Heart right ventricle (tissue), 16 donors: ENCODE measurements at regions not wholly inside any gene's neighbourhood (a gene's known extent, or its start where the extent isn't known, plus 50 kb on each side); places are given as distances from the start of the nearest gene placed in this dataset.

Experiments used
- ATAC-seq, 8 donors: fragments of 200-7000 bp; cut with Tn5 transposase; one replicate each; pipeline ENCODE4 v1.9.1; 2020; ENCODE audit warnings: mild to moderate bottlenecking in 8 of 8, moderate library complexity in 8 of 8, moderate number of reproducible peaks in 1 of 8
- DNase-seq, 2 donors: peaks; one replicate each; pipeline ENCODE4 v3.0.0-alpha.2; 2020
- H3K27ac ChIP-seq, 10 donors: fragments of 200-600 bp; sonication (generic) in 2 of 10; one replicate each; pipeline versions ENCODE4 v1.5.0 to v1.8.0; 2020 to 2022; ENCODE audit warnings: mild to moderate bottlenecking in 3 of 10
- H3K27me3 ChIP-seq, 7 donors: fragments of 200-600 bp; one replicate each; pipeline ENCODE4 v1.8.0; 2021 to 2022; ENCODE audit warnings: mild to moderate bottlenecking in 2 of 7
- H3K36me3 ChIP-seq, 9 donors: fragments of 200-600 bp; sonication (generic) in 1 of 9; one replicate each; pipeline versions ENCODE4 v1.5.0 to v1.8.0; 2020 to 2022; ENCODE audit warnings: mild to moderate bottlenecking in 2 of 9
- H3K4me1 ChIP-seq, 9 donors: fragments of 200-600 bp; sonication (generic) in 1 of 9; one replicate each; pipeline versions ENCODE4 v1.5.0 to v1.8.0; 2020 to 2022; ENCODE audit warnings: mild to moderate bottlenecking in 4 of 9
- H3K4me3 ChIP-seq, 10 donors: fragments of 200-600 bp; sonication (generic) in 2 of 10; one replicate each; pipeline versions ENCODE4 v1.5.0 to v1.8.0; 2020 to 2022; ENCODE audit warnings: mild to moderate bottlenecking in 7 of 10, moderate library complexity in 2 of 10
- H3K9me3 ChIP-seq, 11 donors: fragments of 200-600 bp in 10 of 11; sonication (generic) in 2 of 11; one replicate each; pipeline versions ENCODE4 v1.5.0 to v1.8.0; 2013 to 2022; ENCODE audit warnings: mild to moderate bottlenecking in 2 of 11, control low read depth in 1 of 11, moderate library complexity in 1 of 11
- WGBS, 2 donors: extraction: QIAGEN DNeasy Blood & Tissue Kit; methylation state at CpG; one replicate each; pipeline ENCODE4 v1.1.7; 2013; ENCODE audit warnings: inconsistent platforms in 1 of 2; 5-methylcytosine and 5-hydroxymethylcytosine counted together
- intact Hi-C, 10 donors: fragments of 100-400 bp; cut with DNase I; formaldehyde crosslinking; loops; one replicate each; pipeline versions ENCODE4 v1.11.1 to v1.14.2; 2022
- TF ChIP-seq, protein P1 (sequence below), 9 donors: fragments of 200-600 bp; sonication (generic) in 2 of 9; IDR thresholded peaks; one replicate each; pipeline versions ENCODE4 v1.5.0 to v1.8.0; 2021 to 2022; ENCODE audit warnings: antibody characterized with exemption in 9 of 9, mild to moderate bottlenecking in 5 of 9, moderate library complexity in 1 of 9
- donor health status: Arrhythmogenic right ventricular cardiomyopathy.
- donor health status: ischemic (EF 13 %, LVEDD 7.1; RV severe dilation, severe dysfunction).
- donor health status: healthy with polysubstance abuse.
- donor health status: DM: no; HTN: yes; CAD: no.
- donor health status: DM: no; HTN: no; CAD: no.
- donor health status: ischemic (EF 25% LVEDD 6.9; RV normal size, moderate dysfunction).
- donor health status: ischemic (EF 25% LVEDD 5.7; RV mildly dilated, moderate dysfunction).
- donor health status: healthy.
- donor health status: DM: yes; HTN: yes; CAD: no.
- donor health status: Ischemic cardiomyopathy.
- donor health status: ischemic (EF 35%, LVEDD 5.7; RV mildly dilated, moderate dysfunction).
- donor health status: nonischemic (EF 11% LVEDD 7.7; RV severe dilation, severe dysfunction).
- donor health status: DM: yes; HTN: yes; CAD: no.
- donor health status: PGD.
- donor health status: ischemic (EF 29% LVEDD 5.4; RV normal size, mild dysfunction).
- donor health status: nonischemic (EF 23%, LVEDD 6.1; RV moderate dilation, normal function).

DNA sequence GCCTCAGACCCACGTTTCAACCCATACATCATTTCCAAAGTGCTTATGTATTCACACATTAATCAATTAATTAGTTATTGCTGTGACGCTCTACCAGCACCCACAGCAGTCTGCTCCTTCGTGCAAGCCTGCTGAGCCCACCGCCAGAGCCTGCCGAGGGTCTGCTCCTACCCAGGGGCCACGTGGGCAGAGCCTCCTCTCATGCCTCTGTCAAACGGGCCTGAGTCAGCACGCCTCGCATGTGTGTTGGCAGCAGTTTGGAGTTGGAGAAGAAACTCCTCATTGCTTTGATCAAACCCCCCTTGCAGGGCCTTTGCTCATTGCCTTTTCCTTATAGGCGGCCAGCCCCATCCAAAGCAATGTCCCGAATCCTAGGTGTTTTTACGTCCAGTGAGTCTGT is 256.2 kb upstream of the IRX4 start:
- WGBS, 2 donors: 87 to 89% methylated on average over 12 of the region's 12 CpGs
- no peak overlapping the region for H3K27ac ChIP-seq
- TF ChIP-seq, protein P1, sequence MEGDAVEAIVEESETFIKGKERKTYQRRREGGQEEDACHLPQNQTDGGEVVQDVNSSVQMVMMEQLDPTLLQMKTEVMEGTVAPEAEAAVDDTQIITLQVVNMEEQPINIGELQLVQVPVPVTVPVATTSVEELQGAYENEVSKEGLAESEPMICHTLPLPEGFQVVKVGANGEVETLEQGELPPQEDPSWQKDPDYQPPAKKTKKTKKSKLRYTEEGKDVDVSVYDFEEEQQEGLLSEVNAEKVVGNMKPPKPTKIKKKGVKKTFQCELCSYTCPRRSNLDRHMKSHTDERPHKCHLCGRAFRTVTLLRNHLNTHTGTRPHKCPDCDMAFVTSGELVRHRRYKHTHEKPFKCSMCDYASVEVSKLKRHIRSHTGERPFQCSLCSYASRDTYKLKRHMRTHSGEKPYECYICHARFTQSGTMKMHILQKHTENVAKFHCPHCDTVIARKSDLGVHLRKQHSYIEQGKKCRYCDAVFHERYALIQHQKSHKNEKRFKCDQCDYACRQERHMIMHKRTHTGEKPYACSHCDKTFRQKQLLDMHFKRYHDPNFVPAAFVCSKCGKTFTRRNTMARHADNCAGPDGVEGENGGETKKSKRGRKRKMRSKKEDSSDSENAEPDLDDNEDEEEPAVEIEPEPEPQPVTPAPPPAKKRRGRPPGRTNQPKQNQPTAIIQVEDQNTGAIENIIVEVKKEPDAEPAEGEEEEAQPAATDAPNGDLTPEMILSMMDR (IDR thresholded peaks at IDR 0.05): no peak
- intact Hi-C loops: no loop called here
- no peak for ATAC-seq
- no peaks in the 10 kb centered on the region for H3K36me3 ChIP-seq
- H3K9me3 ChIP-seq: no peaks in the 10 kb centered on the region
- DNase-seq: no peak
- no peak overlapping the region for H3K4me3 ChIP-seq
- H3K4me1 ChIP-seq: no peaks in the 10 kb centered on the region
- H3K27me3 ChIP-seq: peaks cover 0 to 33% (median 10%) of the 10 kb centered on the region in 7 donors

DNA sequence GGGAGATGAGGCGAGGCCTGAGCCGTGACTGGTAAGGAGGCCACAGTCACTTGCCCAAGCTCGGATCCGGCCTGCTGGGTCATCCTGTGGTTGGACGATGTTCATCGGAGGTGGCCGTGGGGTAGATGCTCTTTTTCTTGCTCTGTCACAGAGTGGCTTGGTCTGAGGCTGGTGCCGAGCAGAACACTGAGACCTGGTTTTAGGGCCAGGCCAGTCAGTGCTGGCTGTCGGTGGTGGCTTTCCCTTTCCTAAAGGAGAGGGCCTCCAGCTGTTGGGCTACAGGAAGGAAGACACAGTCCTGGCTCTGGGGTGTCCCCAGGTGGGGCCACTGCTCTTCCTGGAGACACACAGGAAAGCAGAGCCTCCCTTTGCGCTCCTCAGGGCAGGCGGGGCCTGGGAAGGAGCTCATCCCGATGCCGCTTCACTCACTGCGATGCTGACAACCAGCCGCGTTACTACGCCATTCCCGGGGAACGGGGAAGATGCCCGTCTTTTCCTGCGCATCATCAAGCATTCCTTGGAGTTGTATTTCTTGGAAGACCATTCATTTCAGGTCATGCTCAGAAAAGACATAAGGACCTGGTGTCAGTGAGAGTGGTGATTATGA is 254.8 kb upstream of the IRX4 start:
- TF ChIP-seq, protein P1 (IDR thresholded peaks at IDR 0.05): no peak
- intact Hi-C loops: no loop called here

DNA sequence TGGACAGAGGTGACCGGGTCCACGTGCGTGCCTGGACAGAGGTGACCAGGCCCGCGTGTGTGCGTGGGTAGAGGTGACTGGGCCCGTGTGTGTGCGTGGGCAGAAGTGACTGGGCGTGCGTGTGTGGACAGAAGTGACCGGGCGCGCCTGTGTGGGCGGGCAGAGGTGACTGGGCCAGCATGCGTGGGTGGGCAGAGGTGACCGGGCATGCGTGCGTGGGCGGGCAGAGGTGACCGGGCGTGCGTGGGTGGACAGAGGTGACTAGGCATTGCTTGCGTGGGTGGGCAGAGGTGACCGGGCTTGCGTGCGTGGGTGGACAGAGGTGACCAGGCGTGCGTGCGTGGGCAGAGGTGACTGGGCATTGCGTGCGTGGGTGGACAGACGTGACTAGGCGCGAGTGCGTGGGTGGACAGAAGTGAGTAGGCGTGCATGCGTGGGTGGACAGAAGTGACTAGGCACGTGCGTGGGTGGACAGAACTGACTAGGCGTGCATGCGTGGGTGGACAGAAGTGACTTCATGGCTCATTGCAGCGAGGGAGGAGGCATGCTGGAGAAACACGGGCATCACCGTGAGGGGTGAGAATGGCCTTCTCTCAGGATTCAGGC is 254.1 kb upstream of the IRX4 start:
- intact Hi-C loops: no loop called here
- DNase-seq (no peak), ATAC-seq (no peak)
- H3K36me3 ChIP-seq: no peaks in the 10 kb centered on the region
- H3K4me1 ChIP-seq: no peaks in the 10 kb centered on the region
- no peak overlapping the region for H3K27ac ChIP-seq
- peaks cover 0 to 37% (median 16%) of the 10 kb centered on the region in 7 donors for H3K27me3 ChIP-seq
- TF ChIP-seq, protein P1 (IDR thresholded peaks at IDR 0.05): no peak
- H3K9me3 ChIP-seq: no peaks in the 10 kb centered on the region
- H3K4me3 ChIP-seq: no peak overlapping the region
- WGBS, 2 donors: 93% methylated on average over 44 of the region's 44 CpGs

More for the DNA sequence above, 254.8 kb upstream of the IRX4 start:
- Histone ChIP-seq H3K27ac (no peak overlapping the region), H3K9me3 (no peaks in the 10 kb centered on the region), H3K27me3 (peaks cover 0 to 34% (median 16%) of the 10 kb centered on the region in 7 donors), H3K36me3 (no peaks in the 10 kb centered on the region), H3K4me1 (no peaks in the 10 kb centered on the region), H3K4me3 (no peak overlapping the region)
- 92 to 93% methylated on average over 21 of the region's 21 CpGs for WGBS, 2 donors
- no peak for ATAC-seq
- no peak for DNase-seq

DNA sequence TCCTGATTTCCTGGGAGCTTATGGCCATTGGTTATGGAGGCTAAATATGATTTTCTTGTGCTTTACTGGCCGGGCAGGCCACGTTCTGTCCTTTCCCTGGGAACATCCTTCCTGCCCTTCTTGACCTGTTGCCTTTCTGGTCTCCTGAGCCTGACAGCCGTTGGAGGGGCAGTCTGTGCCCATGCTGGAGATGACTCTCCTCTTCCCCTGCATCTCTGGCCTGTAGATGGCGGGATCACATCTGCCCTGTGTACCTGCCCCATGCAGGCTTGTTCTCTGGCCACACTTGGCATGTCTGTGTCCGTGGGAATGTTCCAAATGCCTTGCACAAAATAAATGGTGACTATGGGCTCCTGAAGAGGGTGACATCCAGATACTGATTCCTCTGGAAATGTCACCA is 253.1 kb upstream of the IRX4 start:
- intact Hi-C loops: no loop called here

More for the DNA sequence above, 253.1 kb upstream of the IRX4 start:
- H3K9me3 ChIP-seq: no peaks in the 10 kb centered on the region
- no peaks in the 10 kb centered on the region for H3K4me1 ChIP-seq
- WGBS, 2 donors: 70 to 71% methylated on average over 5 of the region's 5 CpGs
- no peak overlapping the region for H3K4me3 ChIP-seq
- H3K27ac ChIP-seq: no peak overlapping the region
- no peak for ATAC-seq
- DNase-seq: no peak
- TF ChIP-seq, protein P1 (IDR thresholded peaks at IDR 0.05): no peak
- peaks cover 0 to 36% (median 16%) of the 10 kb centered on the region in 7 donors for H3K27me3 ChIP-seq
- H3K36me3 ChIP-seq: no peaks in the 10 kb centered on the region
